ENCODE measurements at regions not wholly inside any gene's neighbourhood (a gene's known extent, or its start where the extent isn't known, plus 50 kb on each side); places are given as distances from the start of the nearest gene placed in this dataset.
"Not testable (repeated sequence)": the region's sequence is repeated elsewhere in the genome, so short reads cannot be mapped to it uniquely, and the experiment has no call there.

DNA sequence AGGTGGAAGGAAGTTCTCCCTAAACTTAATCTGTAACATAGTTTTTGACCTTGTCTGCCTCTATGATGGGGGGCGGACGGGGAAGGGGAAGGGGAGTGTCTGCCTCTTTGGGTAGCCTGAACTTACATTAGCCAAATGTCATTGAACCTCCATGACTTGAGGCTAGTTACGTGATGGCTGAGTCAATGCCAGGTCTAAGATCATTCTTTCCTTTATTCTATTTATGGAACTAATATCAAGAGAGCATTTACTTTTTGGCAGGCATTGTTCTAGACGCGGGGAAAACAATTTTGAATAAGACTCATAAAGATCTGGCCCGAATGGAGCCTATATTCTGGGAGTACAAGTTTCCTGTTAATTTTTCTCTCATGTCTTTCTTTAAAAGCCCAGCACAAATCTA lies 340.7 kb upstream of the C2CD4B start:
- peaks cover 4 to 21% of the 10 kb centered on the region in 2 donors for H3K4me1 ChIP-seq (ENCODE audit: control insufficient read depth in 1 of 2, insufficient read depth in 2 of 2, low read length in 2 of 2)
- H3K27ac ChIP-seq (ENCODE audit: low read depth, low read length): no peak overlapping the region
- H3K27me3 ChIP-seq (ENCODE audit: control insufficient read depth in 1 of 2, insufficient read depth in 2 of 2, low read length in 2 of 2): no peaks in the 10 kb centered on the region
- H3K9ac ChIP-seq (ENCODE audit: low read depth in 1 of 2, low read length in 2 of 2): no peak overlapping the region
- no peak overlapping the region for H3K4me3 ChIP-seq (ENCODE audit: low read depth in 1 of 2, low read length in 2 of 2)
- no peaks in the 10 kb centered on the region for H3K9me3 ChIP-seq (ENCODE audit: control insufficient read depth in 1 of 2, low read length in 2 of 2)
- H3K36me3 ChIP-seq (ENCODE audit: control insufficient read depth in 1 of 2, insufficient read depth in 2 of 2, low read length in 2 of 2): no peaks in the 10 kb centered on the region

GRCh38 chr15:62506217-62506805 lies 341.2 kb upstream of the C2CD4B start:
- Histone ChIP-seq H3K4me1 (ENCODE audit: control insufficient read depth in 1 of 2, insufficient read depth in 2 of 2, low read length in 2 of 2) (peaks cover 4 to 26% of the 10 kb centered on the region in 2 donors), H3K9ac (ENCODE audit: low read depth in 1 of 2, low read length in 2 of 2) (no peak overlapping the region), H3K4me3 (ENCODE audit: low read depth in 1 of 2, low read length in 2 of 2) (no peak overlapping the region), H3K27ac (ENCODE audit: low read depth, low read length) (no peak overlapping the region), H3K36me3 (ENCODE audit: control insufficient read depth in 1 of 2, insufficient read depth in 2 of 2, low read length in 2 of 2) (no peaks in the 10 kb centered on the region), H3K27me3 (ENCODE audit: control insufficient read depth in 1 of 2, insufficient read depth in 2 of 2, low read length in 2 of 2) (no peaks in the 10 kb centered on the region), H3K9me3 (ENCODE audit: control insufficient read depth in 1 of 2, low read length in 2 of 2) (no peaks in the 10 kb centered on the region)

DNA sequence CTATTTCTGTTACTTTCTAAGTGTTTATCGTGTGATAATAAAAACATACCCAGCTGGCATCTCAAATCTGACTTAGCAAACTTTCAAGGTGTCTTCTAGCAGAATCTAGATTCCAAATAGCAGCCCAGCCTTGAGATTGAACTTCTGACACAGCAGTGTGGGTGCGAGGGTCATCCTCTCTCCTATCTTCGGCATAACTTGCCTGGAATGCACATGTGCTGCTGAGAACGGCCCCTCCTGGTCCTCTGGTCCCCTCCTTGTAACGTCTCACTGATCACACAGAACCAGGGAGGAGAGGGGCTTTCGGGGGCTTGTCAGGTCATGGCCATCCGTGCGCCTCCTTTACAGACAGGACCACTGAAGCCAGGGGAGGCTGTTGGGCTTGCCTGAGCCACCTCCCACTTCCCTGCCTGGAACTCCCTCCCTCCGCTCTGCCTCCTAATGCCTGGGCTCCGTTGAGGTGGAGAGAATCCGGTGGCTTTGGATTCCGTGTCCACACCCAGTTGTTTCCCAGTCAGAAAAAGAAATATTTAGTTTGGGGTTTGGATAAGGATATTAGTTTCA lies 344.4 kb upstream of the C2CD4B start:
- no peaks in the 10 kb centered on the region for H3K9me3 ChIP-seq (ENCODE audit: control insufficient read depth in 1 of 2, low read length in 2 of 2)
- H3K4me3 ChIP-seq (ENCODE audit: low read depth in 1 of 2, low read length in 2 of 2): no peak overlapping the region
- H3K4me1 ChIP-seq (ENCODE audit: control insufficient read depth in 1 of 2, insufficient read depth in 2 of 2, low read length in 2 of 2): peaks cover 4 to 18% of the 10 kb centered on the region in 2 donors
- no peaks in the 10 kb centered on the region for H3K27me3 ChIP-seq (ENCODE audit: control insufficient read depth in 1 of 2, insufficient read depth in 2 of 2, low read length in 2 of 2)
- no peak overlapping the region for H3K27ac ChIP-seq (ENCODE audit: low read depth, low read length)
- no peak overlapping the region for H3K9ac ChIP-seq (ENCODE audit: low read depth in 1 of 2, low read length in 2 of 2)
- no peaks in the 10 kb centered on the region for H3K36me3 ChIP-seq (ENCODE audit: control insufficient read depth in 1 of 2, insufficient read depth in 2 of 2, low read length in 2 of 2)

GRCh38 chr15:62510791-62511190 lies 345.7 kb upstream of the C2CD4B start:
- Histone ChIP-seq H3K27me3 (ENCODE audit: control insufficient read depth in 1 of 2, insufficient read depth in 2 of 2, low read length in 2 of 2) (no peaks in the 10 kb centered on the region), H3K36me3 (ENCODE audit: control insufficient read depth in 1 of 2, insufficient read depth in 2 of 2, low read length in 2 of 2) (no peaks in the 10 kb centered on the region), H3K9me3 (ENCODE audit: control insufficient read depth in 1 of 2, low read length in 2 of 2) (no peaks in the 10 kb centered on the region), H3K27ac (ENCODE audit: low read depth, low read length) (no peak overlapping the region), H3K9ac (ENCODE audit: low read depth in 1 of 2, low read length in 2 of 2) (no peak overlapping the region), H3K4me1 (ENCODE audit: control insufficient read depth in 1 of 2, insufficient read depth in 2 of 2, low read length in 2 of 2) (peaks cover 4 to 18% of the 10 kb centered on the region in 2 donors), H3K4me3 (ENCODE audit: low read depth in 1 of 2, low read length in 2 of 2) (no peak overlapping the region)

DNA sequence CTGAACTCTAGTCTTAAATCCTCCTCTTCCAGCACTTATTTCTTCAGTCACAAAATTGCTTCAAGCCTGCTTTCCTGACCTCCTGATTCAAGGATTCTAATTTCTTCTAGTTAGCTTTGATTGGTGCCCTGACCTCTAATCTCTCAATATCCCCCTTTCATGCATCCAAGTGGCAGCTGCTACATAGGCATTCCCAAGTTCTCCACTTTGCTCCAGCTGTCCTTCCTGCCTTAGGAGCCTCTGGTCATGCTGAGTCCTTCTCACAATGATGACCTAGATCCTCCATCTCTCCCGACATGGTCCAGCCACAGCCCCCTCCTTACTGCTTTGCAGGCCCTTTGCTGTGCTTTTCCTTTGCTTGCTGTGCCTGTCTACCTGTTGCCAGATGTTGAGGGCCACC lies 347.8 kb upstream of the C2CD4B start:
- no peak overlapping the region for H3K27ac ChIP-seq (ENCODE audit: low read depth, low read length)
- no peak overlapping the region for H3K9ac ChIP-seq (ENCODE audit: low read depth in 1 of 2, low read length in 2 of 2)
- no peak overlapping the region for H3K4me3 ChIP-seq (ENCODE audit: low read depth in 1 of 2, low read length in 2 of 2)
- peaks cover 0 to 7% of the 10 kb centered on the region in 2 donors for H3K4me1 ChIP-seq (ENCODE audit: control insufficient read depth in 1 of 2, insufficient read depth in 2 of 2, low read length in 2 of 2)
- H3K9me3 ChIP-seq (ENCODE audit: control insufficient read depth in 1 of 2, low read length in 2 of 2): no peaks in the 10 kb centered on the region
- H3K36me3 ChIP-seq (ENCODE audit: control insufficient read depth in 1 of 2, insufficient read depth in 2 of 2, low read length in 2 of 2): no peaks in the 10 kb centered on the region
- no peaks in the 10 kb centered on the region for H3K27me3 ChIP-seq (ENCODE audit: control insufficient read depth in 1 of 2, insufficient read depth in 2 of 2, low read length in 2 of 2)

DNA sequence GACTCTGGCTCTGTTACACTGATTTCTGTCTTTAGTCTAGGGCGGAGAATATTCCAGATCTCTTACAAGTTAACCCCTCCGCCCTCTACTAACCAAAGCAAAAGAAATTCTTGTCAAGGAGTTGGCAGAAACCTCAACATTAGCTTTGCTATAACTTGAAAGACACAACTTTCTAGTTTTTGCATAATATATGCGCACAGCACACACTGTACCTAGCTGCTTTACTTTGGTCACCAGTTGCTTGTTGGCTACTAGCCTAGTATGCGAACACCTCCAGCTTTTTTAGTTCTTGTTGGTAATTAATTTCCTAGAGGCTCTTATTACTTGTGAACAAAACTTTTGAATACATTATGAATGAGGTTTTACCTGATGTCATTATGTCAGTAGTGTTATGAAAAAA lies 348.8 kb upstream of the C2CD4B start:
- H3K36me3 ChIP-seq (ENCODE audit: control insufficient read depth in 1 of 2, insufficient read depth in 2 of 2, low read length in 2 of 2): no peaks in the 10 kb centered on the region
- H3K9ac ChIP-seq (ENCODE audit: low read depth in 1 of 2, low read length in 2 of 2): no peak overlapping the region
- no peak overlapping the region for H3K27ac ChIP-seq (ENCODE audit: low read depth, low read length)
- no peak overlapping the region for H3K4me3 ChIP-seq (ENCODE audit: low read depth in 1 of 2, low read length in 2 of 2)
- no peaks in the 10 kb centered on the region for H3K27me3 ChIP-seq (ENCODE audit: control insufficient read depth in 1 of 2, insufficient read depth in 2 of 2, low read length in 2 of 2)
- H3K4me1 ChIP-seq (ENCODE audit: control insufficient read depth in 1 of 2, insufficient read depth in 2 of 2, low read length in 2 of 2): peaks cover 0 to 7% of the 10 kb centered on the region in 2 donors
- no peaks in the 10 kb centered on the region for H3K9me3 ChIP-seq (ENCODE audit: control insufficient read depth in 1 of 2, low read length in 2 of 2)

DNA sequence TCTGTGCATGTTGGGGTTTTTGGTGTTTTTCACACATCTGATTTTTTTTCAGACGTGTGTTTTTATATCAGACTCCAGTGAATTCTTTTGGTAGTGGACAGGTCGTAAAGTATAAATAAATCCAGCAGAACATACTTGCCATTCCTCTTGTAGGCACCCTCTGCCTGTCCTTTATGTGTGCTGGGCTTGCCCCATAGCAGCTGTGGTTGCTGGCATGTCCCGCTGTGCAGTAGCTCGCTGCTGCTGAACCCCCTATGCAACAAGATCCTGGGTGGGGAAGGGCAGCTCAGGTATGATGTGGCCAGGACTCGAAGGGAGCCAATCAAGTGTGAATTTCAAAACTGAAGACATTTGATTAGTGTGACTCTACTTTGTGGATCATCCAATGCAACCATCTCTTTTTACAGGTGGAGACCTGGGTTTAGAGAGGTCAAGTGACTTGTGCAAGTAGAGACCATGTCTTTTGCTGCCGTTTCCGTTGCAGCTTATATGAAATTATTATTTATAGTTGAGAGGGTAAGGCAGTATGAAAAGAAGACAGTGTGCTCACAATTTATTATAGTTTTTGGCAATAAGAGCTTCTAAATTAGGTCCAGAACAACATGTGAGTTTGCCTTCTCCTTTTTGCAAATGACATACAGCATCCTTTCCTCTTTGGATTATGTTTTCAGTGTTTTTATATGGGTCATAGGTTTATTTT lies 350.8 kb upstream of the C2CD4B start:
- Histone ChIP-seq H3K36me3 (ENCODE audit: control insufficient read depth in 1 of 2, insufficient read depth in 2 of 2, low read length in 2 of 2) (no peaks in the 10 kb centered on the region), H3K27me3 (ENCODE audit: control insufficient read depth in 1 of 2, insufficient read depth in 2 of 2, low read length in 2 of 2) (no peaks in the 10 kb centered on the region), H3K27ac (ENCODE audit: low read depth, low read length) (no peak overlapping the region), H3K4me1 (ENCODE audit: control insufficient read depth in 1 of 2, insufficient read depth in 2 of 2, low read length in 2 of 2) (peaks cover 0 to 4% of the 10 kb centered on the region in 2 donors), H3K9me3 (ENCODE audit: control insufficient read depth in 1 of 2, low read length in 2 of 2) (no peaks in the 10 kb centered on the region), H3K4me3 (ENCODE audit: low read depth in 1 of 2, low read length in 2 of 2) (no peak overlapping the region), H3K9ac (ENCODE audit: low read depth in 1 of 2, low read length in 2 of 2) (no peak overlapping the region)

DNA sequence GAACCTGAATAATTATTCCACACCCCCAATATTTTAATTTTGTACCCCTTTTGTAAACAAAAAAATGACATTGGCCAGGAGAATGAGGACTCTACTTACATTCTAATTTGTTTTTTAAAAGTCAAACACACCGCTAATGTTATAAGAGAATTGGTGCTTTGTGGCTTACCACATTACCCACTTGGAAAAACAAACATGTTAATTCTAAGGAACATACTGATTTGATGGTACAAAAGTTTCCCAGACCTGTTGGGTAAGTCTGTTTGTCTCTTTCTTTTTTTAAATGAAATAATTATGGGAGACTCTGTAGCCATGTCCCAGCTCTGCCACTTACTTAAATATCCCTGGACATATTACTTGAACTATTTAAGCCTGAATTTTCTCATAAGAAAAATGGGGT lies 352.5 kb upstream of the C2CD4B start:
- no peaks in the 10 kb centered on the region for H3K4me1 ChIP-seq (ENCODE audit: control insufficient read depth in 1 of 2, insufficient read depth in 2 of 2, low read length in 2 of 2)
- H3K36me3 ChIP-seq (ENCODE audit: control insufficient read depth in 1 of 2, insufficient read depth in 2 of 2, low read length in 2 of 2): no peaks in the 10 kb centered on the region
- no peak overlapping the region for H3K4me3 ChIP-seq (ENCODE audit: low read depth in 1 of 2, low read length in 2 of 2)
- no peaks in the 10 kb centered on the region for H3K27me3 ChIP-seq (ENCODE audit: control insufficient read depth in 1 of 2, insufficient read depth in 2 of 2, low read length in 2 of 2)
- H3K27ac ChIP-seq (ENCODE audit: low read depth, low read length): no peak overlapping the region
- H3K9me3 ChIP-seq (ENCODE audit: control insufficient read depth in 1 of 2, low read length in 2 of 2): no peaks in the 10 kb centered on the region
- no peak overlapping the region for H3K9ac ChIP-seq (ENCODE audit: low read depth in 1 of 2, low read length in 2 of 2)

- not testable (repeated sequence) for H3K9me3 ChIP-seq (ENCODE audit: control insufficient read depth in 1 of 2, low read length in 2 of 2); H3K27ac ChIP-seq (ENCODE audit: low read depth, low read length); H3K4me3 ChIP-seq (ENCODE audit: low read depth in 1 of 2, low read length in 2 of 2); H3K36me3 ChIP-seq (ENCODE audit: control insufficient read depth in 1 of 2, insufficient read depth in 2 of 2, low read length in 2 of 2); H3K4me1 ChIP-seq (ENCODE audit: control insufficient read depth in 1 of 2, insufficient read depth in 2 of 2, low read length in 2 of 2); H3K27me3 ChIP-seq (ENCODE audit: control insufficient read depth in 1 of 2, insufficient read depth in 2 of 2, low read length in 2 of 2); H3K9ac ChIP-seq (ENCODE audit: low read depth in 1 of 2, low read length in 2 of 2)
Observed at GRCh38 chr15:62518666-62519065, 353.6 kb upstream of the C2CD4B start.

DNA sequence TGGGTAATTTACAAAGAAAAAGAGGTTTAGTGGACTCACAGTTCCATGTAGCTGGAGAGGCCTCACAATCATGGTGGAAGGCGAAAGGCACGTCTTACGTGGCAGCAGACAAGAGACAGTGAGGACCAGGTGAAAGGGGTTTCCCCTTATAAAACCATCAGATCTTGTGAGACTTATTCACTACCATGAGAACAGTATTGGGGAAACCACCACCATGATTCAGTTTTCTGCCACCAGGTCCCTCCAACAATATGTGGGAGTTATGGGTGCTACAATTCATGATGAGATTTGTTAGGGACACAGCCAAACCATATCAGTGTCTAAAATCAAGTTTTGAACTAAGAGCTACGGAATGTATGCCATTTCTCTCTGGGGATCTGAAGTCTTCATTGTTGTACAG lies 354.8 kb upstream of the C2CD4B start:
- Histone ChIP-seq H3K27ac (ENCODE audit: low read depth, low read length) (no peak overlapping the region), H3K4me3 (ENCODE audit: low read depth in 1 of 2, low read length in 2 of 2) (no peak overlapping the region), H3K27me3 (ENCODE audit: control insufficient read depth in 1 of 2, insufficient read depth in 2 of 2, low read length in 2 of 2) (no peaks in the 10 kb centered on the region), H3K9me3 (ENCODE audit: control insufficient read depth in 1 of 2, low read length in 2 of 2) (no peaks in the 10 kb centered on the region), H3K9ac (ENCODE audit: low read depth in 1 of 2, low read length in 2 of 2) (no peak overlapping the region), H3K4me1 (ENCODE audit: control insufficient read depth in 1 of 2, insufficient read depth in 2 of 2, low read length in 2 of 2) (no peaks in the 10 kb centered on the region), H3K36me3 (ENCODE audit: control insufficient read depth in 1 of 2, insufficient read depth in 2 of 2, low read length in 2 of 2) (no peaks in the 10 kb centered on the region)
